HEK293 (cell line): ENCODE measurements at regions not wholly inside any gene's neighbourhood (a gene's known extent, or its start where the extent isn't known, plus 50 kb on each side); places are given as distances from the start of the nearest gene placed in this dataset.

ENCODE experiments used
- KLF16 ChIP-seq: fragments of 450-650 bp; formaldehyde crosslinking; IDR thresholded peaks from 2 replicates; pipeline ENCODE4 v1.5.1; 2017; ENCODE audit warnings: missing biosample characterization, missing genetic modification characterization
- ZBTB1 ChIP-seq: fragments of 450-650 bp; formaldehyde crosslinking; IDR thresholded peaks from 2 replicates; pipeline ENCODE4 v1.5.1; 2016; ENCODE audit warnings: missing biosample characterization, missing genetic modification characterization
- ZBTB17 ChIP-seq: fragments of 450-650 bp; formaldehyde crosslinking; IDR thresholded peaks from 2 replicates; pipeline ENCODE4 v1.5.1; 2016; ENCODE audit warnings: missing biosample characterization, missing genetic modification characterization
- ZNF239 ChIP-seq: fragments of 450-650 bp; formaldehyde crosslinking; IDR thresholded peaks from 2 replicates; pipeline ENCODE4 v1.5.1; 2016; ENCODE audit warnings: missing biosample characterization, missing genetic modification characterization
- ZNF311 ChIP-seq: fragments of 450-650 bp; formaldehyde crosslinking; IDR thresholded peaks from 2 replicates; pipeline ENCODE4 v1.5.1; 2017; ENCODE audit warnings: missing biosample characterization, missing genetic modification characterization, borderline replicate concordance
- ZSCAN16 ChIP-seq: fragments of 450-650 bp; formaldehyde crosslinking; IDR thresholded peaks from 2 replicates; pipeline ENCODE4 v1.5.1; 2016; ENCODE audit warnings: missing biosample characterization, missing genetic modification characterization
- ZSCAN23 ChIP-seq: fragments of 450-650 bp; formaldehyde crosslinking; IDR thresholded peaks from 2 replicates; pipeline ENCODE4 v1.5.1; 2016; ENCODE audit warnings: missing biosample characterization, missing genetic modification characterization
- TF ChIP-seq, protein P1 (sequence below): fragments of 450-650 bp; formaldehyde crosslinking; IDR thresholded peaks from 2 replicates; pipeline ENCODE4 v1.5.1; 2016; ENCODE audit warnings: missing biosample characterization, missing genetic modification characterization
- TF ChIP-seq, protein P2 (sequence below): sonication (generic); formaldehyde crosslinking; IDR thresholded peaks from 2 replicates; pipeline ENCODE4 v1.8.1; 2022; ENCODE audit warnings: mild to moderate bottlenecking, moderate library complexity, missing genetic modification reagents
- TF ChIP-seq, protein P3 (sequence below): fragments of 450-650 bp; formaldehyde crosslinking; IDR thresholded peaks from 2 replicates; pipeline ENCODE4 v1.5.1; 2017; ENCODE audit warnings: missing biosample characterization, missing genetic modification characterization
- TF ChIP-seq, protein P4 (sequence below): fragments of 450-650 bp; formaldehyde crosslinking; optimal IDR thresholded peaks from 2 replicates; pipeline ENCODE3; 2016; ENCODE audit warnings: missing biosample characterization, mild to moderate bottlenecking, missing genetic modification characterization
- TF ChIP-seq, protein P5 (sequence below): fragments of 450-650 bp; formaldehyde crosslinking; IDR thresholded peaks from 2 replicates; pipeline ENCODE4 v1.5.1; 2016; ENCODE audit warnings: missing biosample characterization, missing genetic modification characterization
- TF ChIP-seq, protein P6 (sequence below): fragments of 450-650 bp; formaldehyde crosslinking; IDR thresholded peaks from 2 replicates; pipeline ENCODE4 v1.5.1; 2016; ENCODE audit warnings: missing biosample characterization, missing genetic modification characterization
- TF ChIP-seq, protein P7 (sequence below): fragments of 450-650 bp; formaldehyde crosslinking; IDR thresholded peaks from 2 replicates; pipeline ENCODE4 v1.5.1; 2016; ENCODE audit warnings: missing biosample characterization, missing genetic modification characterization, low read depth

DNA sequence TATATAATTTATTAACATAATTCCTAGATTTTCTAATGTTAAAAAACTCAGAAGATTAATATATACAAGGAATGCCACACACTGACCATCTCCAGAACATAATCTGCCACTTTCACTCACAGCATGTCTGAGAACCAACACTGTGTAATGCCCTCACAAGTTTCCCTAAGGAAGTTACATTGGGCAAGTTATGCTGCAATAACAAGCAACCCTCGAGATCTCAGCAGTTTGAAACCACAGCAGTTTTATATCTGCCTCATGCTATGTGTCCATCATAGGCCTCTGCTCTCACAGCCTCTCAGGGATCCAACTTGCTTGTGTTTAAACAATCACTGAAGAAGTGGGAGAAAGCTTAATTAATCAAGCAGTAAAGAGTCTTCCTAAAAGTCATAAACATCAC lies 250.0 kb upstream of the SLC7A11 start:
- no peak for TF ChIP-seq ZBTB1 (tag by site-specific recombination)
- TF ChIP-seq, protein P1, sequence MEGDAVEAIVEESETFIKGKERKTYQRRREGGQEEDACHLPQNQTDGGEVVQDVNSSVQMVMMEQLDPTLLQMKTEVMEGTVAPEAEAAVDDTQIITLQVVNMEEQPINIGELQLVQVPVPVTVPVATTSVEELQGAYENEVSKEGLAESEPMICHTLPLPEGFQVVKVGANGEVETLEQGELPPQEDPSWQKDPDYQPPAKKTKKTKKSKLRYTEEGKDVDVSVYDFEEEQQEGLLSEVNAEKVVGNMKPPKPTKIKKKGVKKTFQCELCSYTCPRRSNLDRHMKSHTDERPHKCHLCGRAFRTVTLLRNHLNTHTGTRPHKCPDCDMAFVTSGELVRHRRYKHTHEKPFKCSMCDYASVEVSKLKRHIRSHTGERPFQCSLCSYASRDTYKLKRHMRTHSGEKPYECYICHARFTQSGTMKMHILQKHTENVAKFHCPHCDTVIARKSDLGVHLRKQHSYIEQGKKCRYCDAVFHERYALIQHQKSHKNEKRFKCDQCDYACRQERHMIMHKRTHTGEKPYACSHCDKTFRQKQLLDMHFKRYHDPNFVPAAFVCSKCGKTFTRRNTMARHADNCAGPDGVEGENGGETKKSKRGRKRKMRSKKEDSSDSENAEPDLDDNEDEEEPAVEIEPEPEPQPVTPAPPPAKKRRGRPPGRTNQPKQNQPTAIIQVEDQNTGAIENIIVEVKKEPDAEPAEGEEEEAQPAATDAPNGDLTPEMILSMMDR (tag by site-specific recombination): no peak
- no peak for TF ChIP-seq ZSCAN23 (tag by site-specific recombination)
- TF ChIP-seq, protein P2, sequence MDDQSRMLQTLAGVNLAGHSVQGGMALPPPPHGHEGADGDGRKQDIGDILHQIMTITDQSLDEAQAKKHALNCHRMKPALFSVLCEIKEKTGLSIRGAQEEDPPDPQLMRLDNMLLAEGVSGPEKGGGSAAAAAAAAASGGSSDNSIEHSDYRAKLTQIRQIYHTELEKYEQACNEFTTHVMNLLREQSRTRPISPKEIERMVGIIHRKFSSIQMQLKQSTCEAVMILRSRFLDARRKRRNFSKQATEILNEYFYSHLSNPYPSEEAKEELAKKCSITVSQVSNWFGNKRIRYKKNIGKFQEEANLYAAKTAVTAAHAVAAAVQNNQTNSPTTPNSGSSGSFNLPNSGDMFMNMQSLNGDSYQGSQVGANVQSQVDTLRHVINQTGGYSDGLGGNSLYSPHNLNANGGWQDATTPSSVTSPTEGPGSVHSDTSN (CRISPR knock-in tag): no peak
- TF ChIP-seq, protein P3, sequence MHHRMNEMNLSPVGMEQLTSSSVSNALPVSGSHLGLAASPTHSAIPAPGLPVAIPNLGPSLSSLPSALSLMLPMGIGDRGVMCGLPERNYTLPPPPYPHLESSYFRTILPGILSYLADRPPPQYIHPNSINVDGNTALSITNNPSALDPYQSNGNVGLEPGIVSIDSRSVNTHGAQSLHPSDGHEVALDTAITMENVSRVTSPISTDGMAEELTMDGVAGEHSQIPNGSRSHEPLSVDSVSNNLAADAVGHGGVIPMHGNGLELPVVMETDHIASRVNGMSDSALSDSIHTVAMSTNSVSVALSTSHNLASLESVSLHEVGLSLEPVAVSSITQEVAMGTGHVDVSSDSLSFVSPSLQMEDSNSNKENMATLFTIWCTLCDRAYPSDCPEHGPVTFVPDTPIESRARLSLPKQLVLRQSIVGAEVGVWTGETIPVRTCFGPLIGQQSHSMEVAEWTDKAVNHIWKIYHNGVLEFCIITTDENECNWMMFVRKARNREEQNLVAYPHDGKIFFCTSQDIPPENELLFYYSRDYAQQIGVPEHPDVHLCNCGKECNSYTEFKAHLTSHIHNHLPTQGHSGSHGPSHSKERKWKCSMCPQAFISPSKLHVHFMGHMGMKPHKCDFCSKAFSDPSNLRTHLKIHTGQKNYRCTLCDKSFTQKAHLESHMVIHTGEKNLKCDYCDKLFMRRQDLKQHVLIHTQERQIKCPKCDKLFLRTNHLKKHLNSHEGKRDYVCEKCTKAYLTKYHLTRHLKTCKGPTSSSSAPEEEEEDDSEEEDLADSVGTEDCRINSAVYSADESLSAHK (tag by site-specific recombination): no peak
- no peak for TF ChIP-seq ZBTB17 (tag by site-specific recombination)
- TF ChIP-seq, protein P4, sequence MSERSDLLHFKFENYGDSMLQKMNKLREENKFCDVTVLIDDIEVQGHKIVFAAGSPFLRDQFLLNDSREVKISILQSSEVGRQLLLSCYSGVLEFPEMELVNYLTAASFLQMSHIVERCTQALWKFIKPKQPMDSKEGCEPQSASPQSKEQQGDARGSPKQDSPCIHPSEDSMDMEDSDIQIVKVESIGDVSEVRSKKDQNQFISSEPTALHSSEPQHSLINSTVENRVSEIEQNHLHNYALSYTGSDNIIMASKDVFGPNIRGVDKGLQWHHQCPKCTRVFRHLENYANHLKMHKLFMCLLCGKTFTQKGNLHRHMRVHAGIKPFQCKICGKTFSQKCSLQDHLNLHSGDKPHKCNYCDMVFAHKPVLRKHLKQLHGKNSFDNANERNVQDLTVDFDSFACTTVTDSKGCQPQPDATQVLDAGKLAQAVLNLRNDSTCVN (tag by site-specific recombination): no peak
- TF ChIP-seq, protein P5, sequence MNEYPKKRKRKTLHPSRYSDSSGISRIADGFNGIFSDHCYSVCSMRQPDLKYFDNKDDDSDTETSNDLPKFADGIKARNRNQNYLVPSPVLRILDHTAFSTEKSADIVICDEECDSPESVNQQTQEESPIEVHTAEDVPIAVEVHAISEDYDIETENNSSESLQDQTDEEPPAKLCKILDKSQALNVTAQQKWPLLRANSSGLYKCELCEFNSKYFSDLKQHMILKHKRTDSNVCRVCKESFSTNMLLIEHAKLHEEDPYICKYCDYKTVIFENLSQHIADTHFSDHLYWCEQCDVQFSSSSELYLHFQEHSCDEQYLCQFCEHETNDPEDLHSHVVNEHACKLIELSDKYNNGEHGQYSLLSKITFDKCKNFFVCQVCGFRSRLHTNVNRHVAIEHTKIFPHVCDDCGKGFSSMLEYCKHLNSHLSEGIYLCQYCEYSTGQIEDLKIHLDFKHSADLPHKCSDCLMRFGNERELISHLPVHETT (tag by site-specific recombination): no peak
- TF ChIP-seq, protein P6, sequence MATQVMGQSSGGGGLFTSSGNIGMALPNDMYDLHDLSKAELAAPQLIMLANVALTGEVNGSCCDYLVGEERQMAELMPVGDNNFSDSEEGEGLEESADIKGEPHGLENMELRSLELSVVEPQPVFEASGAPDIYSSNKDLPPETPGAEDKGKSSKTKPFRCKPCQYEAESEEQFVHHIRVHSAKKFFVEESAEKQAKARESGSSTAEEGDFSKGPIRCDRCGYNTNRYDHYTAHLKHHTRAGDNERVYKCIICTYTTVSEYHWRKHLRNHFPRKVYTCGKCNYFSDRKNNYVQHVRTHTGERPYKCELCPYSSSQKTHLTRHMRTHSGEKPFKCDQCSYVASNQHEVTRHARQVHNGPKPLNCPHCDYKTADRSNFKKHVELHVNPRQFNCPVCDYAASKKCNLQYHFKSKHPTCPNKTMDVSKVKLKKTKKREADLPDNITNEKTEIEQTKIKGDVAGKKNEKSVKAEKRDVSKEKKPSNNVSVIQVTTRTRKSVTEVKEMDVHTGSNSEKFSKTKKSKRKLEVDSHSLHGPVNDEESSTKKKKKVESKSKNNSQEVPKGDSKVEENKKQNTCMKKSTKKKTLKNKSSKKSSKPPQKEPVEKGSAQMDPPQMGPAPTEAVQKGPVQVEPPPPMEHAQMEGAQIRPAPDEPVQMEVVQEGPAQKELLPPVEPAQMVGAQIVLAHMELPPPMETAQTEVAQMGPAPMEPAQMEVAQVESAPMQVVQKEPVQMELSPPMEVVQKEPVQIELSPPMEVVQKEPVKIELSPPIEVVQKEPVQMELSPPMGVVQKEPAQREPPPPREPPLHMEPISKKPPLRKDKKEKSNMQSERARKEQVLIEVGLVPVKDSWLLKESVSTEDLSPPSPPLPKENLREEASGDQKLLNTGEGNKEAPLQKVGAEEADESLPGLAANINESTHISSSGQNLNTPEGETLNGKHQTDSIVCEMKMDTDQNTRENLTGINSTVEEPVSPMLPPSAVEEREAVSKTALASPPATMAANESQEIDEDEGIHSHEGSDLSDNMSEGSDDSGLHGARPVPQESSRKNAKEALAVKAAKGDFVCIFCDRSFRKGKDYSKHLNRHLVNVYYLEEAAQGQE (tag by site-specific recombination): no peak
- TF ChIP-seq ZSCAN16: no peak
- no peak for TF ChIP-seq ZNF239 (tag by site-specific recombination)
- TF ChIP-seq, protein P7, sequence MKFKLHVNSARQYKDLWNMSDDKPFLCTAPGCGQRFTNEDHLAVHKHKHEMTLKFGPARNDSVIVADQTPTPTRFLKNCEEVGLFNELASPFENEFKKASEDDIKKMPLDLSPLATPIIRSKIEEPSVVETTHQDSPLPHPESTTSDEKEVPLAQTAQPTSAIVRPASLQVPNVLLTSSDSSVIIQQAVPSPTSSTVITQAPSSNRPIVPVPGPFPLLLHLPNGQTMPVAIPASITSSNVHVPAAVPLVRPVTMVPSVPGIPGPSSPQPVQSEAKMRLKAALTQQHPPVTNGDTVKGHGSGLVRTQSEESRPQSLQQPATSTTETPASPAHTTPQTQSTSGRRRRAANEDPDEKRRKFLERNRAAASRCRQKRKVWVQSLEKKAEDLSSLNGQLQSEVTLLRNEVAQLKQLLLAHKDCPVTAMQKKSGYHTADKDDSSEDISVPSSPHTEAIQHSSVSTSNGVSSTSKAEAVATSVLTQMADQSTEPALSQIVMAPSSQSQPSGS (tag by site-specific recombination): no peak
- TF ChIP-seq KLF16 (tag by site-specific recombination): no peak
- TF ChIP-seq ZNF311 (tag by site-specific recombination): no peak
